IgD-negative memory B cell (primary cell): ENCODE measurements at regions not wholly inside any gene's neighbourhood (a gene's known extent, or its start where the extent isn't known, plus 50 kb on each side); places are given as distances from the start of the nearest gene placed in this dataset.

Source experiments
- H3K27ac Mint-ChIP-seq, 3 donors: one replicate each; pipeline ENCODE4 v1.8.0; 2020 to 2022; ENCODE audit warnings: mild to moderate bottlenecking in 3 of 3, mixed read lengths in 3 of 3, moderate library complexity in 1 of 3
- H3K27me3 Mint-ChIP-seq: one replicate; pipeline ENCODE4 v1.8.0; 2021; ENCODE audit warnings: mixed read lengths
- H3K36me3 Mint-ChIP-seq: one replicate; pipeline ENCODE4 v1.8.0; 2020; ENCODE audit warnings: mild to moderate bottlenecking, mixed read lengths
- H3K4me1 Mint-ChIP-seq, 3 donors: one replicate each; pipeline ENCODE4 v1.8.0; 2020 to 2022; ENCODE audit warnings: mixed read lengths in 3 of 3, mild to moderate bottlenecking in 1 of 3
- H3K4me3 Mint-ChIP-seq, 4 donors: one replicate each; pipeline ENCODE4 v1.8.0; 2020 to 2022; ENCODE audit warnings: mild to moderate bottlenecking in 4 of 4, mixed read lengths in 4 of 4, moderate library complexity in 3 of 4
- H3K9me3 Mint-ChIP-seq, 3 donors: one replicate each; pipeline ENCODE4 v1.8.0; 2020 to 2021; ENCODE audit warnings: mixed read lengths in 3 of 3, mild to moderate bottlenecking in 1 of 3

DNA sequence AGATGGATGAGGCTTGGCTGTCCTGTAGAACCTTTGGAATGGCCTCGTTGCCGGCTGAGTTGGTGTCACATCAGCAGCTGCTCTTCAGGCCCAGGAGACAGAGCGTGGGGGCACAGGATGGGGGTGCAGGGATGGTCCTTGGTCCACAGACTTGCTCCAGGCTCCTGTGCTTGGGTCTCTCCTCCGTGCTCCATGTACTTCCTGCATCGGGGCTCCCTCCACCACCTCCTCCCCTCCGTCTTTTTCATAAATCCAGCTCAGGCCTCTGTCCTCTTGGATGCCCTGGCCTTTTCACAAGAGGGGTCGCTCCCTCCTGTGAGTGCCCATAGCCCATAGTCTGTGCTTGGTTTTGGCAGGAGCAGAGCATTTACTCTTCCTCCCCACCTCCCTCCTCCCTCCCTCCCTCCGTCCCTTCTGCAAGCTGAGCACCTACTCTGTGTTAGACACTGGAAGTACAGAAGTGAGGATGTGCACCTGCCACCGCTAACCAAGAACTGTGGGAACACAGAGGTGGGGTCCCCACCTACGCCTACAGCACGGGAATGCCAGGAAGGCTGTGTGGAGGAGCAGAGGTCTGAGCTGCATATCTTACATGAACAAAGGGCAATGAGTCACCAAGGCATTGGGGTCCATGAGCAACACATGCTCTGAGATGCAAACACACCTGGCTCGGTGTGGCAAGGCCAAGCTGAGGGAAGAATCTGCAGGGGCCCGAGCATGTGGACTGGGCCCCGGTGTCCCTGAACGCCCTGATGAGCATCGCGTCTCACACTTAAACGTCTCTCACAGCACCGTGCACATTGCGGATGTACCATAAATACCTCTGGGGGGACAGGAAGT lies 458.7 kb upstream of the HS6ST1 start:
- no peaks in the 10 kb centered on the region for H3K4me1 Mint-ChIP-seq

DNA sequence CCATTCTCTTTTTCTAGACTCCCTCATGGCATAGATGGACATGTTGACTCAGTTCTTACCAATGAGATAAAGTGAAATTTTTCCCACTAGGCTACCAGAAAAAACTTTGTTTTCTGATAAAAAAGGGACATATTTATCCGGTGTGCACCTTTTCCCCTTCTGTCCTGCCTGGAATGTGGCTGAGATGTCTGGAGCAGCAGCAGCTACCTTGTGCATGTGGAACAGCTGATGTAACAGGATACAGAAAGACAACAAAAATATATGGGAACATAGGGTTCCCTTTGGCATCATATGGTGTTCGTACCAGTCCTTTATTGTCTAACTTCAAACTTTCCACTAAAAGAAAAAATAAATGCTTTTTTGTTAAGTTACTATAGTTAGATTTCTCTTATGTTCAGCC lies 460.2 kb upstream of the HS6ST1 start:
- Mint-ChIP-seq H3K27ac (no peak overlapping the region), H3K4me3 (no peak overlapping the region), H3K4me1 (no peaks in the 10 kb centered on the region), H3K36me3 (no peaks in the 10 kb centered on the region), H3K27me3 (peaks cover 7% of the 10 kb centered on the region), H3K9me3 (peaks cover 0 to 7% (median 0%) of the 10 kb centered on the region in 3 donors)

More for the DNA sequence above, 458.7 kb upstream of the HS6ST1 start:
- H3K27ac Mint-ChIP-seq, result no peak overlapping the region
- peaks cover 2% of the 10 kb centered on the region for H3K27me3 Mint-ChIP-seq
- no peaks in the 10 kb centered on the region for H3K36me3 Mint-ChIP-seq
- H3K4me3 Mint-ChIP-seq, result no peak overlapping the region
- H3K9me3 Mint-ChIP-seq, result peaks cover 0 to 7% (median 0%) of the 10 kb centered on the region in 3 donors

DNA sequence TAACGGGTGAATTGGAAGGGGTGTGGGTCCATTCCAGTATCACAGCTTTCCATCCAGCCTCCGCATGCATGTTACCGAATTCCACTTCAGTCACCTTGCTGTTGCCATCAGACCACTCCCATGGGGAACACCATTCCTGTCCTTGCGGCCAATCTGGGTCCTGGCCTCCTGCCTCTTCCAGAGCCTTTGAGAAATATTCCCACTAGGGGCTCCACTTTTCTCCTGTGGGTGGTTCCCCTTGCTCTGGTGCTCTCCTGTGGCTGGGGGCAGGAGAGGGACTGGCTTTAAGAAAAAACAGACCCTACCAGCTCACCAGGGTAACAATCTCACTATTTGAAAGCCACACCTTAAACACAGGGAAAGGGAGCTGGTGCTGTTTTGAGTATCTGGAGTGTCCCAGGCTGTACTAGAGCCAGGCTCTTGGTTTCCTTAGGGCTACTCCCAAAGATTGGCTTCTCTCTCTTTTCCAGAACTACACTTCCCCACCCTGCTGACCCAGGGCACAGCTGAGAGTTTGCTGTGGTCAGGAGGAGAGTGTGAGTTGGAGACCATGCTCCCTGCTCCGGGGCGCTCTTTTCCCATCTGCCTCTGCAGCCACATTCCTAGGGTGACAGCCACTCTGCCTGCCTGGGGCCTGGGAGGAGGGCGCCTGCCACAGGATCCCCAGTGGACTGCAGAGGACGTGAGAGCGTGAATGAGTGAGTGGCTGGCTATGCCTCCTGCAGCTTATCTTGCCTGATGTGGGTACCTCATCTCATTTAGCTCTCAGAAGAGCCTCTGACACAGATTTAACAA lies 460.8 kb upstream of the HS6ST1 start:
- peaks cover 10% of the 10 kb centered on the region for H3K27me3 Mint-ChIP-seq
- peaks cover 0 to 7% (median 0%) of the 10 kb centered on the region in 3 donors for H3K9me3 Mint-ChIP-seq
- H3K4me3 Mint-ChIP-seq, result no peak overlapping the region
- no peaks in the 10 kb centered on the region for H3K36me3 Mint-ChIP-seq
- H3K4me1 Mint-ChIP-seq, result no peaks in the 10 kb centered on the region
- no peak overlapping the region for H3K27ac Mint-ChIP-seq

DNA sequence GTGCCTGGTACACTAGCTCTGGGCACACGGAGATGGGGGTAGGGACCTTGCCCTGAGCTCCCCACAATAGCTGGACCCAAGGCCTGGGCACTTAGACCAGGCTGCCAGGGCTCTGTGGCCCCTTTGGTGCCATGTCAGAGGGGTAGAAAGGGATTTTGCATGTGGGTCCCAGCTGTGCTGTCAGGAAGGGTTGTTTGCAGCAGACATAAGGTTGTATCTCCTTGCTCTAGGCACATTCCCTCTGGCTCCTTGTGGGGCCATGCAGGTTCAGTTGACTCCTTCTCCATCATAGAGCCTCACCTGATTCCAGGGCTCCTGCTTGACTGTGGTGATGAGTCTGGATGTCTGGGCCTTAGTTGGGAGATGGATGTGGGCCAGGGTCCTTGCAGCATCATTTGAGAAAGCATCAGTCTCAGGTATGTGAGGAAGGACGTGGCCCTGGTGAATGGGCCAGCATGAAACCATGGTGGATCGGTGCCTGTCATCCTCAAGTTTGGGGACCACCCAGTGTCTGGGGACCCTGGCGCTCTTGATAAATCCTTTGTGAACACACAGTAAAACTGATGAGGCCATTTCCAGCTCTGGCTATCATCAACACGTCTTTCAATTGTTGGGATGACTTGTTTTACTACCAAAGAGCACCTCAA lies 461.9 kb upstream of the HS6ST1 start:
- Mint-ChIP-seq H3K27ac (peak overlapping the region in 1 of 3 donors; percentile 16), H3K4me3 (no peak overlapping the region), H3K9me3 (peaks cover 0 to 7% (median 0%) of the 10 kb centered on the region in 3 donors), H3K36me3 (no peaks in the 10 kb centered on the region), H3K4me1 (no peaks in the 10 kb centered on the region), H3K27me3 (peaks cover 10% of the 10 kb centered on the region)

DNA sequence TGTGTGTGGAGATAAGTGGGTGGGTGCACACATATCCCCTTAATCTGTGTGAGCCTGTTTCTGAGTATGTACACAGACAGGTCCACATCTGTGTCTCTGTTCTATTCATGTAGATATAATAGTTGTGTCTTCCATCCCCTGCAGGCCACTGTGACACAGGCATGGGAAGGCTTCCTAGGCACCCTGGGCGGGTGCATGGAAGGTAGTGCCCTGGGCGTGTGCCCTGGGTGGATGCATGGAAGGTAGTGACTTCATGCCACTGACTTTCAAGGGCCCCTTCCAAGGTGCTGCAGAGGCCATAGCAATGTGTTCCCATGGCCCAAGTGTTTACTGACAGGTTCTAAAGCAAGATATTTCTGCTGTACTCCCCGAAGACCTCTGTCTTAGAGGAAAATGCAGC lies 462.5 kb upstream of the HS6ST1 start:
- H3K4me1 Mint-ChIP-seq, result no peaks in the 10 kb centered on the region
- no peak overlapping the region for H3K27ac Mint-ChIP-seq
- H3K27me3 Mint-ChIP-seq, result peaks cover 10% of the 10 kb centered on the region

DNA sequence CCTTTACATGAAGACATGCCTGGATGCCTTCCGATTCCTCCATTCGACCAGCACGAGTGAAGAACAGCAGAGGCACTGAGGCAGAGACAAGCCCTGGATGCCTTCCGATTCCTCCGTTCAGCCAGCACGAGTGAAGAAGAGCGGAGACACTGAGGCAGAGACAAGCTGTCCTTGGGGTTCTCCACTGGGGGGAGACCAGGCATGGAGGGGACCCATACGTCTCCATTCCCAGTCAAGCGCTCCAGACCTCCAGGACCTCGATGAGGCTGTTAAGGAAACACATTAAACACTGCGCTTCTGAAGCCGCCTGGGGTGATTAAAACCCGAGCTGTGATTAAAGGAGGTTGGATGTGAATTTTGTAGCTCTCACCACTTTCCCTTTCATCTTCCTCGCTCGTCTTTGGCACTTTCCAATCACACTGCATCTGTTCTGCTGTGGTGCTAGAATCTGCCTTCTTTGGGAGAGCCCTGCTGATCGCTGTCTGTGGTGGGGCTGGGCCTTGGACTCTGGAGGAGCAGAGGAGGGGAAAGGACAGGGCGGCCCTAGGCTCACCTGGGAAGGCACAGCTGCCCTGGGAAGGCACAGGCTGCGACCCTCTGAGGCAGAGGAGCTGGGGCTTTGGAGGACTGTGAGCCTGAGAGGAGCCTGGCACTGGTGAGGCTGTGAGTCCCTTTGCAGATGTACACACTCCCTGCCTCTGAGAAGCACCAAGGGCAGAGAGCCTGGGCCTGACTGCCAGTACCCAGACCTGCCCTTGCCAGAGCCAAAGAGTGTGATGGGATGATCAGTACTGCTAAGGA lies 463.1 kb upstream of the HS6ST1 start:
- H3K4me3 Mint-ChIP-seq, result no peak overlapping the region
- no peak overlapping the region for H3K27ac Mint-ChIP-seq
- H3K27me3 Mint-ChIP-seq, result peaks cover 10% of the 10 kb centered on the region
- H3K4me1 Mint-ChIP-seq, result no peaks in the 10 kb centered on the region
- peaks cover 0 to 7% (median 0%) of the 10 kb centered on the region in 3 donors for H3K9me3 Mint-ChIP-seq
- no peaks in the 10 kb centered on the region for H3K36me3 Mint-ChIP-seq

More for the DNA sequence above, 462.5 kb upstream of the HS6ST1 start:
- Mint-ChIP-seq H3K4me3 (no peak overlapping the region), H3K9me3 (peaks cover 0 to 7% (median 0%) of the 10 kb centered on the region in 3 donors), H3K36me3 (no peaks in the 10 kb centered on the region)

DNA sequence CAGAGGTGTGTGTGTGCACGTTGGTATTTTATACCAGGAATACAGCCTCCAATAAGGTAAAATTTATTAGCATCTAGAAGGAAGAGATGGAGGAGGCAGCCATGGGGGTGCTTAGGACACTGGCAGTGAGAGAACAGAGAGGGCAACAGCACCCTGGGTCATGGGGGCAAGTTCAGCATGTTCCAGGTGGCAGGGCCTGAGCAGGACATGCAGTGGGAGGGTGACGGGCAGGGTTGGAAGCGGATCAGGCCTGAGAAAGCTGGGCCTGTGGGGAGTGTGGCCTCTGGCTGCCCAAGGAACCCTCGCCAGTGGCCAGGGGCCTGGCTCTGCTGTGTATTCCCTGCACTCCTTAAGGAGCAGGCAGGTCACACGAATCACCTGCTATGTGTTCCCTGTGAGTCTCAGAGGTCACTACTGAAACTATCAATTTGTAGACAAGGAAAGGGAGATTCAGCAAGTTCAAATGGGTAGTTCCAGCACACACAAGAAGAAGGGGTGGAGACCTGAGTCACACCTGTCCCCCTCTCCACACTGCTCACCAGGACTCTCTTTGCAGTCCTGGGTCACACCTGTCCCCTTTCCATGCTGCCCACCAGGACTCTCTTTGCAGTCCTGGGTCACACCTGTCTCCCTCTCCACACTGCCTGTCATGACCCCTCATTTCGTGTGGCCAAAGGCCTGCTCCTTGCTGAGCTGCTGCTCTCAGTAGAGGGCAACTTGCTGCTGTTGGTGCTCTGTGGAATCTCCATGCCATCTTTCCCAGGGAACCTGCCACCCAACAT lies 463.9 kb upstream of the HS6ST1 start:
- H3K27me3 Mint-ChIP-seq, result peaks cover 10% of the 10 kb centered on the region
- H3K4me1 Mint-ChIP-seq, result peaks cover 0 to 1% (median 0%) of the 10 kb centered on the region in 3 donors
- H3K4me3 Mint-ChIP-seq, result no peak overlapping the region
- H3K9me3 Mint-ChIP-seq, result peaks cover 0 to 7% (median 0%) of the 10 kb centered on the region in 3 donors
- no peak overlapping the region for H3K27ac Mint-ChIP-seq
- H3K36me3 Mint-ChIP-seq, result no peaks in the 10 kb centered on the region

DNA sequence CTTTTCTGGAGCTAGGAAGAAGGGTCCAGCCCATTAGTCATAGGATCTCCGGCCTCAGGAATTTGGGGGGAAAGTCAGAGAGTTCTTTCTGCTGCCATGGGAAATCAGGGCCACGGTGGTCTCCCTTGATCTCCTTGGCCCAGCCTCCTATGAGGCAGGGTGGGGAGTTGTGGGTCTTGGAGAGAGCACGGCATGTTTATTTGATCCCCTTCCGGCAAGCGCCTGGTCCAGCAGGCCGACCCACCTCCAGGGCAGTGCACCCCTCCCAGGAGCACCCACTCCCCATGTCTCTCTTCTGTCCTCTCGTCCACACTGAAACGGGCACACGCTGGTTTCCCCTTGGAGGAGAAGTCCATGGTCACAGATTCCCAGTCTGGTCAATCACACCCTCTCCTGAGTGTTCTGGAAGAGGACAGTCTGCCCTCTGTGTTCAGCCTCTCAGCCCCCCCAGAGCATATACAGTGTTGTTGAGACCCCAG lies 464.6 kb upstream of the HS6ST1 start:
- peaks cover under 1 to 7% (median 1%) of the 10 kb centered on the region in 3 donors for H3K9me3 Mint-ChIP-seq
- no peak overlapping the region for H3K4me3 Mint-ChIP-seq
- H3K27ac Mint-ChIP-seq, result no peak overlapping the region
- peaks cover 10% of the 10 kb centered on the region for H3K27me3 Mint-ChIP-seq
- H3K36me3 Mint-ChIP-seq, result no peaks in the 10 kb centered on the region
- peaks cover 0 to 1% (median 0%) of the 10 kb centered on the region in 3 donors for H3K4me1 Mint-ChIP-seq

DNA sequence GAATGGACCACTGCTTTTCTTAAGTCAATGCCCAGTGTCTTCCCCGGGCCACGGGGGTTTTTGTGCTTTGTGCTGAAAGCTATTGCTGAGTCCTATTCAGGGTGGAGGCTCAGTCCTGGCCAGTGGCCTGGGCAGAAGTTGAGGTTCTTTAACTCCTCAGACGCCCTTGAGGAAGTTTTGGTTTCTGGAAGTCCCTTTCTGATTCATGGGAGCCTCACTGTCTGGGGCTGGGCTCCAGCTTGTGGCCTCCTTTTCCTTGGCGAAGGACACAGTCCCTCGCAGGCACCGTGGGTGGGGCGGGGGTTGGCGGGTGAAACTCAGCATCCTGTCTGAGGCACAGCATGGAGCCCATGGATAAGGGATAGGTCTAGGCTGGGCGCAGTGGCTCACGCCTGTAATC lies 465.2 kb upstream of the HS6ST1 start:
- Mint-ChIP-seq H3K9me3 (peaks cover 4 to 7% (median 5%) of the 10 kb centered on the region in 3 donors), H3K27ac (no peak overlapping the region), H3K4me1 (peaks cover 0 to 1% (median 0%) of the 10 kb centered on the region in 3 donors), H3K4me3 (no peak overlapping the region), H3K36me3 (no peaks in the 10 kb centered on the region), H3K27me3 (peaks cover 10% of the 10 kb centered on the region)

DNA sequence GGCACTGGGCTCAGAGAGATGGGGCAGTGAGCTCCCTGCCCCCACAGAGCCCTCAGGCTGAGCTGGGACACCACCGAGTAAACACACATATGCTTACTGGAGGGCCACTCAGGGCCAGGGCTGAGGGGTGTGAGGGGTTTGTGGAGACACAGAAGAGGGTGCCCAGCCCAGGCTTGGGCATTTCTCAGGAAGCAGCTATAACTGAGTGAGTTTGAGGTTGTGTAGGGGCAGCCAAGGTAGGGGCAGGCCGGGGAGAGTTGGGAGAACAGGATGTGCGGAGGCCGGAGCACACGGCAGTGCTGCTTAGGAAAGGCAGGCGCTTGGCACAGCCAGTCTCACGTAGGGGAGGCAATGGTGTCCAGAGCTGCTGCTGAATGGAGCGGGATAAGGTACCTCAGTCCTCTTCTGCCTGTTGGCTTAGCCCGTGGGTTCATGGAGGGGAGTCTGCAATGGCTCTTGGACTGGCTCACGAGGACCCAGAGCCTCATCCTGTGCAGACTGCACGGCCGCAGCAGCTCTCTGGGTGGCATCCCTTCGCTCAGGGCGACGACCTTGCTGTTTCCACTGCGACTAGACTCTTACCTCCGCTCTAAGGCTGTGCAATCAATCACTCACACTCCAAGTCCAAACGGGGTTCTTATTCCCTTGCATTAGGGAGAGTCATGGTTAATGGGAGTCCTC lies 466.1 kb upstream of the HS6ST1 start:
- peaks cover 8% of the 10 kb centered on the region for H3K27me3 Mint-ChIP-seq

DNA sequence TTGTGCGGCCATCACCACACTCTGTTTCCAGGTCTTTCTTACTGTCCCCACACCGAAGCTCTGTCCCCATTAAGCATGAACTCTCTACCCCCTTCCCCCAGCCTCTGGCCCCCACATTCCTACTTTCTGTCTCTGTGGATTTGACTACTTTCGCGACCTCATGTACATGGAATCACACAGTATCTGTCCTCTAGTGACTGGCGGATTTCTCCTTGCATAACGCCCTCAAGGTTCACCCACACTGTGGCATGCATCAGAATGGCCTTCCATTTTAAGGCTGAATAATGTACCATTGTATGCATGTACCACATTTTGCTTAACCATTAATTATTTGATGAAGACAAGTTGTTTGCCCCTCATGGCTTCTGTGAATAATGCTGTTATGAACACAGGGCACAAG lies 467.6 kb upstream of the HS6ST1 start:
- Mint-ChIP-seq H3K9me3 (peaks cover 0 to 7% (median 5%) of the 10 kb centered on the region in 3 donors), H3K36me3 (no peaks in the 10 kb centered on the region), H3K4me3 (no peak overlapping the region), H3K27ac (peak overlapping the region in 1 of 3 donors; percentile 82), H3K4me1 (peaks cover 0 to 1% (median 0%) of the 10 kb centered on the region in 3 donors), H3K27me3 (peaks cover 10% of the 10 kb centered on the region)

More for the DNA sequence above, 466.1 kb upstream of the HS6ST1 start:
- Mint-ChIP-seq H3K36me3 (no peaks in the 10 kb centered on the region), H3K4me1 (peaks cover 0 to 1% (median 0%) of the 10 kb centered on the region in 3 donors), H3K9me3 (peaks cover 0 to 7% (median 5%) of the 10 kb centered on the region in 3 donors), H3K4me3 (no peak overlapping the region), H3K27ac (no peak overlapping the region)

DNA sequence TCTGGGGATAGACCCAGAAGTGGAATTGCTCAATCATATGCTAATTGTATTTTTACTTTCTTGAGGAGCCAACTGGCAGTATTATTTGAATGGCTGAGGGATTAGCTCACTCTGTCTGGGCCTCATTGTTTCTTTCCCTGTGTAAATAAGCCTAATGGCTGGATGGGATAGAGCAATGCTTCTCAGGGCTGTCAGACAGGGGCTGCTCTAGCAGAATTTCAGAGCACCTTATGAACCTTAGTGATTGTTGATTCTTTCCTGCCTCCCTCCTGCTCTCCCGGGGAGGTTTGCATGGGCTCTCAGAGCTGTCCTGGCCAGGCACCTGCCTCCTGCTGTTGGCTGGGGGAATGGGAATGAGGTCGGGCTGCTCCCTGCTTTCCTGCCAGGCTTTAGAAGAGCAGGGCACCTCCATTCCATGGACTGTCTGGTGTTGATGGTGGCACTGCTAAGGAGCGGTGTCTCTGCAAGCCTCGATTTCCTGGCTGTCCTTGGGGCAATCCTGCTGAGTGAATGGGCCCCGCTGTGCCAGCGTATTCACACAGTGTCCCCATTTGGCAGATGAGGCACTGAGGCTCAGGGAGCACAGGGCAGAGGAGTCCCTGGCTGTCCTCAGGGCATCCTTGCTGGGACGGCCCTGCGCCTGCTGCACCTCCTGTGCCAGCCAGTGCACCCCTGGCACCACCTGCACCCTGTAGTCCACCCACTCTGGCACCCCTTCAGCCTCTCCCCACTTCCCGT lies 468.2 kb upstream of the HS6ST1 start:
- peak overlapping the region in 1 of 3 donors; percentile 82 for H3K27ac Mint-ChIP-seq
- H3K9me3 Mint-ChIP-seq, result peaks cover 0 to 7% (median 5%) of the 10 kb centered on the region in 3 donors
- no peak overlapping the region for H3K4me3 Mint-ChIP-seq
- H3K36me3 Mint-ChIP-seq, result no peaks in the 10 kb centered on the region
- peaks cover 10% of the 10 kb centered on the region for H3K27me3 Mint-ChIP-seq
- peaks cover 0 to 1% (median 0%) of the 10 kb centered on the region in 3 donors for H3K4me1 Mint-ChIP-seq
